ENCODE measurements at regions not wholly inside any gene's neighbourhood (a gene's known extent, or its start where the extent isn't known, plus 50 kb on each side); places are given as distances from the start of the nearest gene placed in this dataset.
"Not testable (repeated sequence)": the region's sequence is repeated elsewhere in the genome, so short reads cannot be mapped to it uniquely, and the experiment has no call there.

DNA sequence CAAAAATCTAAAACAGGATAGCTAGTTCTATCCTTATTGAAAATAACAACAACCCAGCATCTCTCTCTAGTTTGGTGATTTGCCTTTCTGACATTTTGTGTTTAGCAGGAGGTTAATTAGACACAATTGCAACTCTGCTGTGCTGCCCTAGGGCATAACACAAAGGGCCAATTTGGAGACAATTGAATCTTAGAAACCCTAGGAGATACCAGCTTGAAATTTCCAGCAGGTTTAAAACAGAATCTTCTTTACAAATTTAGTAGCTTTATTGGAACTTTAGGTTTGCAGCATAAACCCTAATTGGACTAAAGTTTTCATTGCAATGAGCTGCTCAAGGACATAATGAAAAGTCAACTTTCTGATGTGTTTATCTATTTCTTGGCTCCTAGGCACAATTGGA is 166.7 kb upstream of the FER start:
- no peak for DNase-seq

DNA sequence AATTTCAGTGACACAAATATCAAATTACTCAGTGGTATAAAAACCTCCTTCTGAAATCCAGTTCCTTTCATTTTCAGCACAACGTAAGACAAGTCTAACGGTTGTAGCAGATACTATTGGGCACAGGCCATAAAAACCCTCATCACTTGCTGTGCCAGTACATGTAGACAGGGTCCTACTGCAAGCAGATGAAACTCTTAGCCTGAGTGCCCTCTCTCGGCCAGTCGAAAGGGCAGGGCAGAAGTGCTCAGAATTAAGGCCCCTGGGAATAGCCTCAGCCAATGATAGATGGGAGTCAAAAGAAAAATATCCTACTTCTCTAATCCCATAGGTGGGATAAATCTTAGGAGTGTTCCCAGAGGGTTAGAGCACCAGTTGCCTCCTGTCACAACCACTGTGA is 168.5 kb upstream of the FER start:
- DNase-seq = no peak

DNA sequence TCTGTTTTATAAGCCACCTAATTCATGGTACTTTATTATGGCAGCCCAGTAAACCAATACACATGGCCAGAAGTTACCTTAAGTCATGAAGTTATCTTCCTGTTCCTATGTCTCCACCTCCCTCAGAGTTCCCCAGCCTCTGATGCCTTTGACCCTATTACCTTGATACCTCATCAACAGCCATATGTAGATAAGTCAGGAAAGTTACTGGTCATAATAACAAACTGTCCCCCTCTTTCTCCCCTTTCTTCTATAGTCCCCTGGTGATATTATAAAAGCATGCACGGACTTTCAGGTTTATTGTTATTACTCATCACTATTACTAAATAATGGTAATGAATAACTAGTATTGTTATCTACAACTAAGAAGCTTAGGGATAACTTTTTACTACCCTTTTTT is 168.9 kb upstream of the FER start:
- no peak for DNase-seq

DNA sequence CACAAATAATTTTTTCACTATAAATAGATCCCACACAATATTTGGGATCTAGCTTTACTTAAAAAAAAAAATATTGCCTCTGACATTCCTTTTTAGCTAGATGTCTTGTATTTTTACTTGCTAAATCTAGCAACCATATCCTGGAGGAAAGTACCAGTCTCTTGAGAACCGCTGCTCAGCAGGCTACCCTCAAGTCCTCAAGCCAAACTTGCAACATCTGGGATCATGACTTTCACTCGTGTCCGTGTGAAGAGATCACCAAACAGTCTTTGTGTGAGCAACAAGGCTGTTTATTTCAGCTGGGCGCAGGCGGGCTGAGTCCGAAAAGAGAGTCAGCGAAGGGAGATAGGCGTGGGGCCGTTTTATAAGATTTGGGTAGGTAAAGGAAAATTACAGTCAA is 180.3 kb upstream of the FER start:
- no peak for DNase-seq

DNA sequence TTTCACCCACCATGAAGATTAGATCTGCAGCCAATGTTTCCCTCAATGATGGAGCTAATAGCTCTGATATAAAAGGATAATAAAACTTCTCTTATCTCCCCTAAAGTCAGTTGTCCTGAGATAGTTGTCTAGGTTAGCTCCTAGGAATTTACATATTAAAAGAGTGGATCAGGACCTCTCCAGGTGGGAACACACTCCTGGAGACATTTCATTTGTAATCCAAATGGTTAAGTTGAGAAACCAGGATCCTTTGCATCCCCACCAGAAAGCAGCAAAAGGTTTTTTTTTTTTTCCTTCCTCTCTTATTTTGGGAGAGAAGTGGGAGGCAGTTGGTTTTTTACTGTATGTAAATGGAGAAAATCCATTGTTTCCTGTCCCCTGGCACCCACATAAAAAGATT is 182.5 kb upstream of the FBXL17 start:
- DNase-seq = no peak

DNA sequence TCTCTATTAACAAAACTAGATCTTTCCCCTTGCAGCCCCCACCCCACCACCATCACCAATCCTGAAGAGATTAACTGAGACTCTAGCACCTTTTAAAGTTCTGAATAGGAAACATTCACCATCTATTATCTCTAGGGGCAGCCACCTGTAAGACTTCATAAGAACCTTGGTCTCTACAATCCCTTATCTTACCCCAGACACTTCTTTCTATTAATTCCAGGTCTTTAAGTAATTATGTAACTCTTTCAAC is 180.2 kb upstream of the FBXL17 start:
- DNase-seq = no peak

DNA sequence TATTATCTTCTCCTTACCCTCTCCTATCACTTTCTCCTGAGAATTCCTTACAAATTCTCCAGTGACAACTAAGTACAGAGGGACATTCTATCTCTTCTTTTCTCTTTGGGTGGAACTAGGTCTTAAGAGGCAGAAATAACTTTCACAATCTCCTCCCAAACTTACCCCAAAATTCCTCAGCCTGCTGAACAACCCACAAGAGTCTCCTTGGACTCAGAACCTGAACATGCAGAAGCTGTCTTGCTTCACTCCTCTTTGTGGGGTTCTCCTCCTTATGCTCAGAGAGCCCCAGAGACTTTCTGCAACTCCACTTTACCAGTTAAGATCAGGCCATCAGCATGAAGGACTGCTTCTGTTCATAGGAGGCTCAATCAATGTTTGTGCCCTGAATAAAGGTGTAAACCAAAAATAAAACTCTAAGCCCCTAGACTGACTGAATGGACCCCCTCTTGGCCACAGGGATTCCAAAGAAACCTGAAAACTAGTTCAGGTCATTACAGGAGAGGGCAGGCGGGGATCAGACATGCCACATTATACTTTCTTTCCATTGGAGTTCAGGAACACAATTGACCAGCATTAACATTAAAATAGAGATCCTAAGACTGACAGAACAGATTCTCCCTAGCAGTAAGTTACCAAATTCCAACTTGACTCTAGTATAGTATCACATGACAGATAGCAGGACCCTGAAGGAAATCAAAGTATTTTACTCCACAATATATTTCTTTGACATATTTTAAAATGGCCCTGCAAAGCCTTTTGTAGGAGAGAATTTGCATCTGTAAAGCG is 179.7 kb upstream of the FBXL17 start:
- DNase-seq = no peak

DNA sequence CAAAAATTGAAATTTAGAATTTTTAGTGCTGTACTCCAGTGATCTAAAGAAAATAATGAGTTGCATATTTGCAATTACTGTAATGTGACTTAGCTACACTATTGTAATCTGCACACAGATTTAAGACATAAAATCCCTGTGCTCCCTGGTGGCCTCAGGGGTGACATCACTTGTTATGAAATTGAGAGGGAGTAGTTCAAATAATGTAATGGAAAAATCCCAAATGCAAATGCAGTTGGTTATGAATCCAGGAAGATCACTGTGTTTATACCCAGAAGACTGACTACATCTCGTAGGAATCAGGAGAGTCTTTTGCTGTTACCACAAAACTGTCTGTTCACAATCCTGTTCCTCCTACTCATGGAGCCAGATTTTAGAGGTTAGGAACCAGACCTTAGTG is 178.7 kb upstream of the FBXL17 start:
- DNase-seq = no peak

DNA sequence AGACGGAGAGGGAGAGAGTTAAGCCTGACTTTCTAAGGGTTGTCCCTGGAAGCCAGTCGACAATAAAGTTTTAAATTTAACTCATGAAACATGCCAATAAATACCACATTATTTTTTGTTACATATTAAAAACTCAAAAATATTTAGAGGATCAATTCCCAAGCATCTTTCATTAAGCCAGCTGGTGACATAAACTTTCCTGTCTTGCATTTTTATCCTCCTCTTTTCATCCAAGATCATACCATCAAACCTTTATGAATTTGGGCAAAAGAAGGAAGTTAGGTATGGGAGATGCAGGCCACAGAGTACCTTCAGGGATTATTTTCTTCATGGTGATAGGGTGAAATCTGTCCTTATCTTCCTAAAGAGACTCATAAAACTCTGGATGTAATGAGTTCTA is 178.3 kb upstream of the FBXL17 start:
- no peak for DNase-seq

DNA sequence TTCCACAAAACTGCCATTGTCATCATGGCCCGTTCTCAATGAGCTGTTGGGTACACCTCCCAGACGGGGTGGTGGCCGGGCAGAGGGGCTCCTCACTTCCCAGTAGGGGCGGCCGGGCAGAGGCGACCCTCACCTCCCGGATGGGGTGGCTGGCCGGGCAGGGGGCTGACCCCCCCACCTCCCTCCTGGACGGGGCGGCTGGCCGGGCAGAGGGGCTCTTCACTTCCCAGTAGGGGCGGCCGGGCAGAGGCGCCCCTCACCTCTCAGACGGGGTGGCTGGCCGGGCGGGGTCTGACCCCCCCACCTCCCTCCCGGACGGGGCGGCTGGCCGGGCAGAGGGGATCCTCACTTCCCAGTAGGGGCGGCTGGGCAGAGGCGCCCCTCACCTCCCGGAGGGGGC is 176.9 kb upstream of the FBXL17 start:
- not testable (repeated sequence) for DNase-seq

DNA sequence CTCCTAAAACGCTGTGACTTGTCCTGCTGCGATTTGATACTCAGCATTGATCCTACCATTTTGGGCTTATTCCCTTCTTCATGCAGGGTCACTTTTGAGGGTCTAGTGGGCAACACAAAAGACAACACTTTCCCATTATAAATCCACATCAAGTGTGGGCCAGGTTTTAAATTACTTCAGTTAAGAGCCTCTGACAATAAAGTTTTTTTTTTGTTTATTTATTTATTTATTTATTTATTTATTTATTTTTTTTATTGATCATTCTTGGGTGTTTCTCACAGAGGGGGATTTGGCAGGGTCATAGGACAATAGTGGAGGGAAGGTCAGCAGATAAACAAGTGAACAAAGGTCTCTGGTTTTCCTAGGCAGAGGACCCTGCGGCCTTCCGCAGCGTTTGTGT is 176.2 kb upstream of the FBXL17 start:
- not testable (repeated sequence) for DNase-seq

DNA sequence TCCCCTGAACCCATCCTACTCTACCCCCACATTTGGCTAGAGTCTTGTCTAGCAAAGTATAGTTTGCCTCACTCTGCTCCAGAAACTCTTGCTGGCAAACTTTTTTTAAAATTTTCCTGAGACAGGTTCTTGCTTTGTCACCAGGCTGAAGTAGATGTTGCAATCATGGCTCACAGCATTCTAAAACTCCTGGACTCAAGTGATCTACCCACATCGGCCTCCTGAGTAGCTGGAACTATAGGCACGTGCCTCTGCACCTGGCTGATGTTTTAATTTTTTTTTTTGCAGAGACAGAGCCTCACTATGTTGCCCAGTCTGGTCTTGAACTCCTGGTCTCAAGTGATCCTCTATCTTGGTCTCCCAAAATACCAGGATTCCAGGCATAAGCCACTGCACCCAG is 175.8 kb upstream of the FBXL17 start:
- DNase-seq = no peak

DNA sequence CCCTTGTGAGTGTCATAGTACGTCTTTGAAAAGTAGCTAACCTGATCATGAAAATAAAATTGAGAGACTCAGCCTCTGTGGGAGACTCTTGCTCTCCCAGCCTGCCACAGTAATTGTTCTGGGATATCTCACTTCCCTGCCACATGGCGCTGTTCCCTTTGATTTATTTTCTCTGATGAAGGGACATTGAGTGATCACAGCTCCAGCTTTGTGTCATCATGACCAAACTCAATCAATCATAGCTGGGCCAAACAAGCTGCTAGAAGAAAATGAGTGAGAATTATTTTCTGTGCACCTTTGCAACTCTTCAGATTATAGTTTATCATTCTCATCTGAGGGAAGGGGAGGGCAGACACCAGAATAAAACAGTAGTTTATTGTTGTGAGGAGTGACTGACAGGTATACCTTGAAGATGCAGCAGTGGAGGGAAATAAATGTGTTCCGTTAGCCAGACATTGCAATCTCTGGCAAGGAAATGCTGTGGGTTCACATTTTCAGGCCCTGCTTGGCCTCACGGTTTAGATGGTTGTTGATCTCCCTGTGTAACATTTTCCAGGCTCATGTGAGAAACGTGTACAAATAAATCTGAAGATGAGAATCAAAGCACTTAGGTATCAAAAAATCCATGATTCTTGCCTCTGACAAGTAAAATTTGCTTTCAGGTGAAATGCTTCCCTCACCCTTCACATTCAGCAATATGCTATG is 174.7 kb upstream of the FBXL17 start:
- DNase-seq = no peak

DNA sequence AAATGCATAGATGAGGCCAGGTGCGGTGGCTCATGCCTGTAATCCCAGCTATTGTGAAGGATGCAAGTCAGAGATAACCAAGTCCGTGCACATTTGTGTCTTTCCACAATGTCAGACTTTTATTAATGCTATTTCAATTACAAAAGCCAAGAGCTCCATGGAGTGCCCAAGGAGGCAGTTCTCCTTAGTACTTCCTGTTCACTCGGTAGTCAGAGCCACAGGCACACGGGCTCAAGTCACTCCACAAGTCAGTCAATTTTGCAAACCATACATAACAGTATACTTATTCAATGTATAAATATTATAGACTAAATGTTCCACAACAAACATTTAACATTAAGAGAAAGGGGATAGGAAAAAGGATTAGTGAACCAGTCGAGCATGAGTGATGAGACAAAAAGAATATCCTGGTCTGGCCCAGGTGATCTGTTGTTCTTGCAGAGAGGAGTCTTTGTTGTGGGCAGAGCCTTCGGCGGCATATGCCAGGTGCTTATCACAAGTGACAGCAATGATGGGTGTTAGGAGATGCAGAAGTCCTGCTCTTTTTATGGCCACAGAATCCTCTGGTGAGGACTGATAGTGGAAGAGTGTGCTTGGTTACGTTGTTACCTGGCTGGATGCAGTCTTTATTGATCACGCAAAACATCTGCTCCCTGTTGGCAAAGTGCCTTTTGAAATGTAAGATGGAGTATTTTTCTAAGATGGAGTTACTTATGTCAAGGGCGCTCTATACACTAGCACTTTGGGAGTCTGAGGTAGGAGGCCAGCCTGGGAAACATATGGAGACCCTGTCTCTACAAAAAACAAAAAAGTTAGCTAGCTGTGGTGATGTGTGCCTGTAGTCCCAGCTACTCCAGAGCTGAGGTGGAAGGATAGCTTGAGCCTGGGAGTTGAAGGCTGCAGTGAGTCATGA is 167.0 kb upstream of the FBXL17 start:
- no peak for DNase-seq

DNA sequence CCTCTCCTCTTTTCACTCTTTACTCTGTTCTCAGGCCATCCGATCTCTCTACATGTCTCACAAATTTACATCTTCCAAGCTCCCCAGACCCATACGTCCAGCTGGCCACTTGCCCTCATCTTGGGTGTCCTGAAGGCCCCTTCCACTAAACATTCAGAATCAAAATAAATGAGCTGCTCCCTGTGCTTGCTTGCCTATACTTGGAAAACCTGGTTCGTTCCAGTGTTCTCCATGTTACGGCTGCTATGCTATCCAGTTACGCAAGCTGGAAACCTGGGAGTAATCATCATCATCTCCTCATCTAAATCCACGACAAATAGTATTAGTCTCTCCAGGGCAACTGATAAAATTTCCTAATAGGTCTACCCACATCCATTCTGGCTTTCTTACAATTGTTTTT is 165.0 kb upstream of the FBXL17 start:
- no peak for DNase-seq

DNA sequence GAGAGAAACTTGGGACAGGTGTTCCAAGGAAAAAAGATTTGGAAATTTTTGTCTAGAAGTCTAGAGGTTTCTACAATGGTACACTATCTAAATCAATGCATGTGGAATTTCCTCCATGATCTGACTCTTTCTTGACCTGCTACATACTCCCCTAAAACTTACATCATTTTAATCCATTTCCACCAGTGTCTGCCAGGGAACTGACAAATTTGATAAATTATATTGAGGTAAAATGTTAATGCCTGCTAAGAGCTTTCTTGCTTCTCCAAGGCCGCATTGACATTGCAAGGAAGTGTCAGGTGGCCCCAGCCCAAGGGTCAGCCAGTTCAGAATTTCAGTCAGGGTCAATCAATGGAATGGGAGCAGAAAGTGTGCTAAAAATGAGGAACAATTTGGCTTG is 163.4 kb upstream of the FBXL17 start:
- no peak for DNase-seq

DNA sequence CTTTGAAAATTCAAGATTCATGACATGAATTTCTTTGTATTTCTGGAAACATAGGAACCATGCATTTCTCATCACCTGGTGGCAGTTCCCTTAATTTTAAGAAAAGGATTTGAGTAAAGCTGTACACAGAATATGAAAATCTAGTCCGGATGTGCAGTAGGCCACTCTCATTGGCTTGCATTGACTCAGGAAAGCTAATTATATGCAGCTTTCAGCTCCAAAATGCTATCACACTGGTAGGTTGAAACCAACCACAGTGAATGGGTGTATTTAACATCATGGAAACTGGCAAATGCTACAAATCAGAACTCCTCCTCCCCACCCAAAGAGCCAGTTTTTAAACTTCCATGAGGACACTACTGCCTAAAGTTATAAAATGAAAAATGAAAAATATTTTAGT is 161.6 kb upstream of the FBXL17 start:
- DNase-seq = no peak

DNA sequence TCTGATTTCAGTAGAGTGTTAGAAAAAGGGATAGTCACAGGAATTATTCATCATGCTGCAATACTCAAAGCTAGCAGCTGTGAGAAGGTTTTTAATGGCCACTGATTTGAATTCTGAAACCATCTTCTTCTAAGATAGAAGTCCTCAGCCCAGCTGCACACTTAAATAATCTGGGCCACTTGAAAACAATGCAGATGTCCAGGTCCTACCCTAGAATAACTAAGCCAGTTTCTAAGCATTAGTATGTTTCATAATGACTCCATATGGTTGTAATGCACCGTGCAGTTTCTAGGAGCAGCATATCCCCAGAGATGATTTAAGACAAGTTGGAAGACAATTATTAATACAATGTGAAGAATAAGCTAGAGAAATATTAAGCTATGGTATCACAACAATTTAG is 159.9 kb upstream of the FBXL17 start:
- no peak for DNase-seq

DNA sequence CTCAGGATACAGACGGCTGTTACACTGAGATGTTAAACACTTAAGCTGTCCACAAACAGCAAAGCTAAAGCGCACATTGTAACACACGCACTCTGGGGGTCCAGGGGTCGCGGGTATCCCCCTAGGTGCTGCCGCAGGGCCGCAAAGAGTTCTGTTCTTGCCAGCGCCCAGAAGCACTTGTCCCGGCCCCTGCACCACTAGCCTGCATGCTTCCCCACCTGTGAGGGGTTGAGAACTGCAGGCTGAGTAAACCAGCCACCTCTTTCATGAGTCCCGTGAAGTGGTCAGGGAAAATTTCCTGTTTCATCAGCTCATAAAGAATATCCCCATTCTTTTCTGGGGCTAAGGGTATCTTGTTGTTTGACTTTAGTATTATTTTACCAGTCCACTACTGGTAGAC is 154.4 kb upstream of the FBXL17 start:
- DNase-seq = no peak

DNA sequence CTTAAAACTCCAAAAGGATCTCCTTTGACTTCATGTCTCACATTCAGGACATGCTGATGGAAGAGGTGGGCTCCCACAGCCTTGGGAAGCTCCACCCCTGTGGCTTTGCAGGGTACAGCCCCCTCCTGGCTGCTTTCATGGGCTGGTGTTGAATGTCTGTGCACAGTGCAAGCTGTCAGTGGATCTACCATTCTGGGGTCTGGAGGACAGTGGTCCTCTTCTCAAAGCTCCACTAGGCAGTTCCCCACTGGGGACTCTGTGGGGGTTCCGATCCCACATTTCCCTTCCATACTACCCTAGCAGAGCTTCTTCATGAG is 150.2 kb upstream of the FBXL17 start:
- DNase-seq = not testable (repeated sequence)

DNA sequence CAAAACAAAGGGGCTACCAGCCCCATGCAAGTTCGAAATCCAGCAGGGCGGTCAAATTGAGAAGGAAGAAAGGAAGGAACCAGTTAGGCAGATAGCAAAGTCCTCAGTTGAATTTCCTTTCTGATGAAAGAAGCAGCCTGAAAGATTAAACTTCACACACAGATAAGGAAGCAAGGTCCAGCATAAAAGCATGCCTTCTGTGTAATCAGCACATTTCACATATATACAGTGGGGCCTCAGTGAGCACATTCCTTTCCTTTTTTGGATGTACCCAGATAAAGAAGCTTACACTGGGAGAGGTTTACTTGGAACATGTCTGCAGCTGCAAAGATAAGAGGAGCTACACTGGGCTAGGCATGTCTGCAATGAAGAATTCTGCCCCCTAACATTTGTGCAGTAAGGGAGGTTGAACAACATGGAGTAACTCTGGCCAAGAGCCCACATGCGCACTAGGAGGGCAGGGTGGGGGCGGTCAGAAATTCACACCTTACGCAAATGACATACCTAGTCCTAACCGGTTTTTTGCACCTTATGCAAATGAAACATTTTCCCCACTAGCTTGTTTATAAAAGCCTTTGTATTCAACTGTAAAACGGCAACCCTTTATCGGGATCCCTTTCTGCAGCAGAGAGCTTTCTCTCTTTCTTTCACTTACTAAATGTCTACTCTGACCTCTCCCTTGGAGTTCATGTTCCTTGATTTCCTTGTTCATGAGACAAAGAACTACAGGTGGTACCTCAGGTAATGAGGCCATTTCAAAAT is 149.7 kb upstream of the FBXL17 start:
- DNase-seq = no peak

DNA sequence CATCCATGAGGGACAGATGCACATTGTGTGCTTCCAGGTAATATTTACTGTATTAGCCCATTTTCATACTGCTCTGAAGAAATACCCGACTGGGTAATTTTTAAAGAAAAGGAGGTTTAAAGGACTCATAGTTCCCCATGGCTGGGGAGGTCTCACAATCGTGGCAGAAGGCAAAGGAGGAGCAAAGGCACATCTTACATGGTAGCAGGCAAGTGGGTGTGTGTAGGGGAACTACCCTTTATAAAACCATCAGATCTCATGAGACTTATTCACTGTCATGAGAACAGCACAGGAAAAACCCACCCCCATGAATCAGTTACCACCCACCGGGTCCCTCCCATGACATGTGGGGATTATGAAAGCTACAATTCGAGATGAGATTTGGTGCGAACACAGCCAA is 148.8 kb upstream of the FBXL17 start:
- DNase-seq = no peak

DNA sequence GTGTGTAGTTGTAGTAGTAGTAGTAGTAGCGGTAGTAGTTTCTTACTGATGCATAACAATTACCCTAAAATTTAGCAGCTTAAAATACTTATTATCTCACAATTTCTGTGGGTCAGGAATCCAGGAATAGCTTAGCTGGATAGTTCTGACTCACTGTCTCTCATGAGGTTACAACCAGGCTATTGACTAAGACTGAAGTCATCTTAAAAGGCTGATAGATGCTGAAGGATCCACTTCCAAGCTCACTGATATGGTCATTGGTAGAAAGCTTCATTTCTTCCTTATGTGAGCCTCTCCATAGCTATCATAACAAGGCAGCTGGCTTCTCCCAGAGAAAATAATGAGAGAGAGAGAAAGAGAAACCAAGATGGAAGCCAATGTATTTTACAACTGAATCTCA is 147.5 kb upstream of the FBXL17 start:
- DNase-seq = no peak

DNA sequence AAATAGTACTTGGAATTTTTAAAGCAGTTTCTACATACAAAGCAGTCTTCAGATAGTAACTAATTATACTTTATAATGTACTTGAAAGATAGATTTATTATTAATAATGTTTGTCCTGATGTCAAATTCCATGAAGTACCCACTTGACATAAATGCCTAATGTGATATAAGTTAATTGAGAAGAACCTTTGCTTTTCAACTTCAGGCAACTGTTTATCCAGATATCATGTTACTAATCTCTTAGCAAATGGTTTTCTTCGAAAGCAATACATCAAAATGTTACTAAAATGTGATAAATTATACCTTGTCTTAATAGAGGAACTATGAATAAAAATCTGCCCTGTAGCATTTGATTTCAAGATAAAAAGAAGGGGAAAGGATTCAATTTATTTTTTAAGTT is 146.8 kb upstream of the FBXL17 start:
- no peak for DNase-seq
